ENCODE measurements at regions not wholly inside any gene's neighbourhood (a gene's known extent, or its start where the extent isn't known, plus 50 kb on each side); places are given as distances from the start of the nearest gene placed in this dataset.
"Not testable (repeated sequence)": the region's sequence is repeated elsewhere in the genome, so short reads cannot be mapped to it uniquely, and the experiment has no call there.

DNA sequence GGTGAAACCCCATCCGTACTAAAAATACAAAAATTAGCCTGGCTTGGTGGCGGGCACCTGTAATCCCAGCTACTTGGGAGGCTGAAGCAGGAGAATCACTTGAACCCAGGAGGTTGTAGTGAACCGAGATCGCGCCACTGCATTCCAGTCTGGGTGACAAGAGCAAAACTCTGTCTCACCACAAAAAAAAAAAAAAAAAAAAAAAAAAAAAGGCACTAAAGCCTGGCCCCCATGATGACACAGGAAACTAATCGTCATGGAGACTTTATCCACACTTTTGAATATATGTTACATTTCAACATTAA is 136.2 kb upstream of the KCNJ15 start:
- CTCF ChIA-PET: interaction anchor here (0.6 kb wide), 1 partner anchor 20 kb away, joined by 4 read pairs; no protein-coding TSS in a partner anchor
- WGBS (ENCODE audit: missing lambda C conversion rate): 94% methylated on average over 6 of the region's 6 CpGs
- POLR2A ChIA-PET; H3K9me3 ChIP-seq; H3K27ac ChIP-seq; DNase-seq (ENCODE audit: low read depth in 1 of 2, low spot score in 1 of 2); H3K4me1 ChIP-seq; H3K4me2 ChIP-seq; H3K4me3 ChIP-seq; FAIRE-seq; ATAC-seq: not testable (repeated sequence)

DNA sequence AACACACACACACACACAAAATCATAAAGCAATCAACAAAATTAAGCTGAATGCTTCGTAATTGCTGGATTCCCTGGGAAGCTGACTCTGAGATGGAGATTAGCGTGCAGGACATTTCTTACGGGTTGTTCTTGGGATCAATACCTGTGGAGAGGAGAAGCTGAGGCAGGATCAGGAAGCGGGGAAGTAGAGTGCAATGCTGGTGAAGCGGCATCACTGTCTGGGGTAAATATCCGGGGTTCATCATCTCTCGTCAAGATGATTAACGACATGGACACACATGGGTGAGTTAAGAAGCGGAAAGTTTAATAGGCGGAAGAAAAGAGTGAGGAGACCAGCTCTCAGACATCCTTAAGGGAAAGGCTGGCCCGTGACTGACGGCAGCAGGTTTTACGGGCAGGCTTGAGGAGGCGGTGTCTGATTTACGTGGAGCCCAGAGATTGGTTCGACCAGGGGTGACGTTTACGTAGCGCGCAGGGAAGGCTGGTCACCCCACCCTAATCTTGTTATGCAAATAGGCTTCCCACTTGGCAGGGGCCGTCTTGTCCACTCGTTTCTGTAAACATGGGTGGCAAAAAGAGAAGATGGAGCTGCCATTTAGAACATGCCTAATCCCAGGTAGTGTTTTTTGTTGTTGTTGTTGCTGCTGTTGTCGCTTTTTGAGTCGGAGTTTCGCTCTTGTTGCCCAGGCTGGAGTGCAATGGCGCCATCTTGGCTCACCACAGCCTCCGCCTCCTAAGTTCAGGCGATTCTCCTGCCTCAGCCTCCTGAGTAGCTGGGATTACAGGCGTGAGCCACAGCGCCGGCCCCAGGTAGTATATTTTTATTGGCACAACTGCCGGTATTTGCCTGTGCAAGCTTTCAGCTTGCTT is 135.6 kb upstream of the KCNJ15 start:
- WGBS (ENCODE audit: missing lambda C conversion rate): 90% methylated on average over 32 of the region's 32 CpGs
- H3K4me1 ChIP-seq: no peaks in the 10 kb centered on the region
- POLR2A ChIA-PET: no interaction called here
- H3K4me3 ChIP-seq: no peak overlapping the region
- ATAC-seq: no peak
- no peak for DNase-seq (ENCODE audit: low read depth in 1 of 2, low spot score in 1 of 2)
- CTCF ChIA-PET: interaction anchor here (0.6 to 1.2 kb wide), 2 partner anchors 19 to 235 kb away, joined by 3 to 4 read pairs; no protein-coding TSS in a partner anchor
- H3K4me2 ChIP-seq: no peak overlapping the region
- no peaks in the 10 kb centered on the region for H3K9me3 ChIP-seq
- H3K27ac ChIP-seq: no peak overlapping the region; a peak in 1 of 6 replicates
- TF ChIP-seq FOSB (CRISPR knock-in tag; IDR thresholded peaks at IDR 0.05): no peak
- TF ChIP-seq CEBPB (IDR thresholded peaks at IDR 0.05): no peak
- no peak for TF ChIP-seq TP53 (CRISPR knock-in tag; IDR thresholded peaks at IDR 0.05)
- no peak for TF ChIP-seq KDM5A (IDR thresholded peaks at IDR 0.05)
- no peak for TF ChIP-seq PBX3 (IDR thresholded peaks at IDR 0.05)
- no peak for TF ChIP-seq JUN (IDR thresholded peaks at IDR 0.05)
- TF ChIP-seq ESRRA (IDR thresholded peaks at IDR 0.05; ENCODE audit: borderline replicate concordance, low read length): no peak
- TF ChIP-seq TFCP2L1 (CRISPR knock-in tag; IDR thresholded peaks at IDR 0.05): no peak
- no peak for TF ChIP-seq SREBF2 (IDR thresholded peaks at IDR 0.05)
- TF ChIP-seq POLR2AphosphoS2 (conservative IDR thresholded peaks at IDR 0.05; ENCODE audit: low read length): no peak
- TF ChIP-seq PHF8 (IDR thresholded peaks at IDR 0.05; ENCODE audit: borderline replicate concordance, low read depth): no peak
- TF ChIP-seq HES2 (IDR thresholded peaks at IDR 0.05): no peak
- no peak for FAIRE-seq

GRCh38 chr21:38121888-38122720 is 134.7 kb upstream of the KCNJ15 start:
- TF ChIP-seq, protein P1, sequence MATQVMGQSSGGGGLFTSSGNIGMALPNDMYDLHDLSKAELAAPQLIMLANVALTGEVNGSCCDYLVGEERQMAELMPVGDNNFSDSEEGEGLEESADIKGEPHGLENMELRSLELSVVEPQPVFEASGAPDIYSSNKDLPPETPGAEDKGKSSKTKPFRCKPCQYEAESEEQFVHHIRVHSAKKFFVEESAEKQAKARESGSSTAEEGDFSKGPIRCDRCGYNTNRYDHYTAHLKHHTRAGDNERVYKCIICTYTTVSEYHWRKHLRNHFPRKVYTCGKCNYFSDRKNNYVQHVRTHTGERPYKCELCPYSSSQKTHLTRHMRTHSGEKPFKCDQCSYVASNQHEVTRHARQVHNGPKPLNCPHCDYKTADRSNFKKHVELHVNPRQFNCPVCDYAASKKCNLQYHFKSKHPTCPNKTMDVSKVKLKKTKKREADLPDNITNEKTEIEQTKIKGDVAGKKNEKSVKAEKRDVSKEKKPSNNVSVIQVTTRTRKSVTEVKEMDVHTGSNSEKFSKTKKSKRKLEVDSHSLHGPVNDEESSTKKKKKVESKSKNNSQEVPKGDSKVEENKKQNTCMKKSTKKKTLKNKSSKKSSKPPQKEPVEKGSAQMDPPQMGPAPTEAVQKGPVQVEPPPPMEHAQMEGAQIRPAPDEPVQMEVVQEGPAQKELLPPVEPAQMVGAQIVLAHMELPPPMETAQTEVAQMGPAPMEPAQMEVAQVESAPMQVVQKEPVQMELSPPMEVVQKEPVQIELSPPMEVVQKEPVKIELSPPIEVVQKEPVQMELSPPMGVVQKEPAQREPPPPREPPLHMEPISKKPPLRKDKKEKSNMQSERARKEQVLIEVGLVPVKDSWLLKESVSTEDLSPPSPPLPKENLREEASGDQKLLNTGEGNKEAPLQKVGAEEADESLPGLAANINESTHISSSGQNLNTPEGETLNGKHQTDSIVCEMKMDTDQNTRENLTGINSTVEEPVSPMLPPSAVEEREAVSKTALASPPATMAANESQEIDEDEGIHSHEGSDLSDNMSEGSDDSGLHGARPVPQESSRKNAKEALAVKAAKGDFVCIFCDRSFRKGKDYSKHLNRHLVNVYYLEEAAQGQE (IDR thresholded peaks at IDR 0.05): no peak
- TF ChIP-seq CBX8 (IDR thresholded peaks at IDR 0.05) (no peak), ZNF302 (CRISPR knock-in tag; IDR thresholded peaks at IDR 0.05) (no peak), RFX5 (IDR thresholded peaks at IDR 0.05) (no peak), RAD21 (conservative IDR thresholded peaks at IDR 0.05 in 1 of 2, IDR thresholded peaks at IDR 0.05 in 1 of 2) (no peak)
- TF ChIP-seq, protein P2, sequence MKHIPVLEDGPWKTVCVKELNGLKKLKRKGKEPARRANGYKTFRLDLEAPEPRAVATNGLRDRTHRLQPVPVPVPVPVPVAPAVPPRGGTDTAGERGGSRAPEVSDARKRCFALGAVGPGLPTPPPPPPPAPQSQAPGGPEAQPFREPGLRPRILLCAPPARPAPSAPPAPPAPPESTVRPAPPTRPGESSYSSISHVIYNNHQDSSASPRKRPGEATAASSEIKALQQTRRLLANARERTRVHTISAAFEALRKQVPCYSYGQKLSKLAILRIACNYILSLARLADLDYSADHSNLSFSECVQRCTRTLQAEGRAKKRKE (CRISPR knock-in tag; IDR thresholded peaks at IDR 0.05; ENCODE audit: low read depth): no peak
- ChIA-PET CTCF (interaction anchor here (1.2 kb wide), 1 partner anchor 234 kb away, joined by 3 read pairs; no protein-coding TSS in a partner anchor), POLR2A (no interaction called here)
- Histone ChIP-seq H3K27ac (peak overlapping the region in 1 of 2 experiments; percentile 54; a peak in 2 of 6 replicates), H3K4me2 (no peak overlapping the region), H3K4me3 (no peak overlapping the region), H3K4me1 (0 out of 3 replicates have a peak, but pooled peaks cover 4% of the 10 kb centered on the region), H3K9me3 (no peaks in the 10 kb centered on the region)
- WGBS (ENCODE audit: missing lambda C conversion rate): 75% methylated on average over 7 of the region's 7 CpGs
- no peak for DNase-seq (ENCODE audit: low read depth in 1 of 2, low spot score in 1 of 2)
- ATAC-seq: no peak
- FAIRE-seq: no peak

All from A549 (cell line).